Panc1 (cell line): ENCODE measurements at regions not wholly inside any gene's neighbourhood (a gene's known extent, or its start where the extent isn't known, plus 50 kb on each side); places are given as distances from the start of the nearest gene placed in this dataset.

ENCODE experiments used
- ATAC-seq: fragments of 200-7000 bp; cut with Tn5 transposase; 2 replicates; pipeline ENCODE4 v1.9.1; 2020; ENCODE audit warnings: mild to moderate bottlenecking, moderate library complexity
- BruUV-seq: library from RNA; stranded (reverse); fragments of 400-500 nt; replicated peaks from 2 replicates; lab custom pipeline; 2021; lab: Mats Ljungman, UMichigan
- CTCF ChIA-PET: fragments of 300-600 bp; sonication (Branson Sonifier 250); formaldehyde crosslinking; loops from one replicate; lab custom pipeline; 2022; ENCODE audit warnings: antibody characterized with exemption; lab: Charles Lee
- POLR2A ChIA-PET: fragments of 300-600 bp; sonication (Branson Sonifier 250); formaldehyde crosslinking; loops from one replicate; lab custom pipeline; 2022; ENCODE audit warnings: antibody characterized with exemption; lab: Charles Lee
- DNase-seq: peaks from one replicate; pipeline ENCODE4 v3.0.0-alpha.2; 2010; ENCODE audit warnings: low read depth, low spot score
- H3K27ac ChIP-seq: 2 replicates; pipeline ENCODE4 v1.5.1; 2011; ENCODE audit warnings: mild to moderate bottlenecking, low read length, inconsistent platforms
- H3K27me3 ChIP-seq: fragments of 200-500 bp; sonication (Bioruptor generic); 2 replicates; pipeline ENCODE4 v1.6.0; 2014; ENCODE audit warnings: low read length, inconsistent platforms; ENCODE audit not compliant: control insufficient read depth, insufficient read depth
- H3K36me3 ChIP-seq: fragments of 200-500 bp; sonication (Bioruptor generic); 2 replicates; pipeline ENCODE4 v1.5.1; 2014; ENCODE audit warnings: inconsistent platforms, mild to moderate bottlenecking, low read length, moderate library complexity; ENCODE audit not compliant: control insufficient read depth, insufficient read depth
- H3K4me1 ChIP-seq: 2 replicates; pipeline ENCODE4 v1.5.1; 2011; ENCODE audit warnings: inconsistent platforms, mild to moderate bottlenecking, low read length, moderate library complexity; ENCODE audit not compliant: control insufficient read depth, insufficient read depth
- H3K4me3 ChIP-seq, 2 experiments: 2 replicates each; pipeline ENCODE4 v1.5.1; 2011 to 2012; ENCODE audit warnings: low read depth in 2 of 2, low read length in 2 of 2, mild to moderate bottlenecking in 2 of 2, inconsistent platforms in 1 of 2, moderate library complexity in 1 of 2
- H3K9me3 ChIP-seq: fragments of 200-500 bp; sonication (Bioruptor generic); 2 replicates; pipeline ENCODE4 v1.5.1; 2014; ENCODE audit warnings: low read depth, mild to moderate bottlenecking, inconsistent platforms, low read length, moderate library complexity; ENCODE audit not compliant: control insufficient read depth, insufficient read depth
- CTCF ChIP-seq: fragments of 450-650 bp; IDR thresholded peaks from 2 replicates; pipeline ENCODE4 v1.5.1; 2017; ENCODE audit warnings: mild to moderate bottlenecking
- POLR2AphosphoS5 ChIP-seq: IDR thresholded peaks from 2 replicates; pipeline ENCODE4 v1.6.1; 2012; ENCODE audit warnings: mild to moderate bottlenecking, low read depth, low read length, moderate library complexity
- REST ChIP-seq, 2 experiments: IDR thresholded peaks; 2 replicates each; pipeline ENCODE4 v1.6.1; 2011 to 2012; ENCODE audit warnings: low read depth in 2 of 2, control low read depth in 1 of 2, low read length in 1 of 2, mild to moderate bottlenecking in 1 of 2, moderate library complexity in 1 of 2; ENCODE audit not compliant: insufficient read depth in 1 of 2
- SIN3A ChIP-seq: IDR thresholded peaks from 2 replicates; pipeline ENCODE4 v1.6.1; 2012; ENCODE audit warnings: low read depth, mild to moderate bottlenecking, low read length, moderate library complexity, borderline replicate concordance; ENCODE audit not compliant: insufficient read depth
- TCF7L2 ChIP-seq: IDR thresholded peaks from 2 replicates; pipeline ENCODE4 v1.6.1; 2011; ENCODE audit warnings: mild to moderate bottlenecking, low read depth, low read length, inconsistent platforms
- in situ Hi-C: cut with HindIII; loops from 2 replicates; pipeline ENCODE4 v1.10.0; 2016; ENCODE audit warnings: low sequenced_read_pairs, low pct_unique_long_range_greater_than_20kb
- intact Hi-C: fragments of 100-400 bp; cut with micrococcal nuclease; formaldehyde crosslinking; loops from one replicate; pipeline ENCODE4 v1.10.0; 2022; ENCODE audit not compliant: unreplicated experiment

GRCh38 chr1:73898540-73898939, 299.4 kb downstream of the LRRIQ3 start:
- Histone ChIP-seq H3K9me3 (no peaks in the 10 kb centered on the region), H3K27me3 (no peaks in the 10 kb centered on the region), H3K4me3 (no peak overlapping the region), H3K4me1 (no peaks in the 10 kb centered on the region), H3K36me3 (no peaks in the 10 kb centered on the region), H3K27ac (no peak overlapping the region)
- TF ChIP-seq REST (IDR thresholded peaks at IDR 0.05; ENCODE audit: insufficient read depth in 1 of 2, low read depth in 2 of 2, low read length in 1 of 2) (no peak), TCF7L2 (no peak), CTCF (no peak), SIN3A (no peak), POLR2AphosphoS5 (no peak)
- CTCF ChIA-PET, result no interaction called here
- POLR2A ChIA-PET, result no interaction called here
- BruUV-seq, result no TSS peak
- intact Hi-C loops (no loop called here), in situ Hi-C loops (no loop called here)
- DNase-seq (no peak), ATAC-seq (no peak)

GRCh38 chr1:73887412-73887811, 310.6 kb downstream of the LRRIQ3 start:
- in situ Hi-C loops (no loop called here), intact Hi-C loops (no loop called here)
- ChIA-PET CTCF (no interaction called here), POLR2A (no interaction called here)
- DNase-seq (no peak), ATAC-seq (no peak)
- no peak overlapping the region for H3K4me3 ChIP-seq
- no peaks in the 10 kb centered on the region for H3K27me3 ChIP-seq
- H3K27ac ChIP-seq, result no peak overlapping the region
- BruUV-seq, result no TSS peak
- no peaks in the 10 kb centered on the region for H3K4me1 ChIP-seq
- H3K36me3 ChIP-seq, result no peaks in the 10 kb centered on the region
- TF ChIP-seq REST (IDR thresholded peaks at IDR 0.05; ENCODE audit: insufficient read depth in 1 of 2, low read depth in 2 of 2, low read length in 1 of 2) (no peak), CTCF (no peak), SIN3A (no peak)
- no peaks in the 10 kb centered on the region for H3K9me3 ChIP-seq
